Hepatocyte (in vitro differentiated cells): ENCODE measurements at regions not wholly inside any gene's neighbourhood (a gene's known extent, or its start where the extent isn't known, plus 50 kb on each side); places are given as distances from the start of the nearest gene placed in this dataset.

Source experiments
- DNase-seq: peaks from one replicate; pipeline ENCODE4 v3.0.0-alpha.2; 2016; ENCODE audit warnings: low spot score
- H2AFZ ChIP-seq: fragments of 200-600 bp; sonication (generic); 2 replicates; pipeline ENCODE4 v1.6.0; 2016; ENCODE audit warnings: antibody characterized with exemption, mild to moderate bottlenecking
- H3K27ac ChIP-seq: fragments of 200-600 bp; sonication (generic); 2 replicates; pipeline ENCODE4 v1.5.1; 2016; ENCODE audit warnings: mild to moderate bottlenecking
- H3K27me3 ChIP-seq: fragments of 200-600 bp; sonication (generic); 2 replicates; pipeline ENCODE4 v1.6.1; 2016
- H3K36me3 ChIP-seq: fragments of 200-600 bp; sonication (generic); replicated peaks from 2 replicates; pipeline ENCODE4 v1.5.1; 2016; ENCODE audit warnings: low read depth; ENCODE audit not compliant: insufficient read depth
- H3K4me1 ChIP-seq: fragments of 200-600 bp; sonication (generic); 2 replicates; pipeline ENCODE4 v1.5.1; 2016; ENCODE audit warnings: mild to moderate bottlenecking, moderate library complexity; ENCODE audit not compliant: insufficient read depth
- H3K4me2 ChIP-seq: fragments of 200-600 bp; sonication (generic); 2 replicates; pipeline ENCODE4 v1.6.0; 2016
- H3K4me3 ChIP-seq: fragments of 200-600 bp; sonication (generic); 2 replicates; pipeline ENCODE4 v1.5.1; 2016; ENCODE audit warnings: mild to moderate bottlenecking
- H3K79me2 ChIP-seq: fragments of 200-600 bp; sonication (generic); 2 replicates; pipeline ENCODE4 v1.6.0; 2017; ENCODE audit warnings: mild to moderate bottlenecking
- H3K9me2 ChIP-seq: fragments of 200-600 bp; sonication (generic); replicated peaks from 2 replicates; pipeline ENCODE4 v1.6.0; 2017; ENCODE audit warnings: mild to moderate bottlenecking; ENCODE audit not compliant: insufficient read depth
- H3K9me3 ChIP-seq: fragments of 200-600 bp; sonication (generic); 2 replicates; pipeline ENCODE4 v1.5.1; 2016; ENCODE audit warnings: low read depth, mild to moderate bottlenecking
- H4K20me1 ChIP-seq: fragments of 200-600 bp; sonication (generic); 2 replicates; pipeline ENCODE4 v1.6.0; 2016; ENCODE audit warnings: mild to moderate bottlenecking; ENCODE audit not compliant: insufficient read depth, poor library complexity, severe bottlenecking
- CTCF ChIP-seq: fragments of 200-600 bp; sonication (generic); IDR thresholded peaks from 2 replicates; pipeline ENCODE4 v1.5.1; 2016; ENCODE audit warnings: antibody characterized with exemption, mild to moderate bottlenecking; ENCODE audit not compliant: poor library complexity
- EZH2 ChIP-seq: fragments of 200-600 bp; sonication (generic); IDR thresholded peaks from 2 replicates; pipeline ENCODE4 v1.6.1; 2016; ENCODE audit warnings: antibody characterized with exemption, mild to moderate bottlenecking, borderline replicate concordance
- EZH2phosphoT487 ChIP-seq: fragments of 200-600 bp; sonication (generic); IDR thresholded peaks from one replicate; pipeline ENCODE4 v1.6.1; 2018; ENCODE audit warnings: antibody characterized with exemption, mild to moderate bottlenecking, low read depth, moderate library complexity; ENCODE audit not compliant: unreplicated experiment, severe bottlenecking
- WGBS: methylation state at CpG from one replicate; pipeline ENCODE4 v1.1.6; 2016; ENCODE audit warnings: low lambda C conversion rate; ENCODE audit errors: missing lambda C conversion rate; 5-methylcytosine and 5-hydroxymethylcytosine counted together

GRCh38 chr16:35176449-35176848 lies 1717.0 kb downstream of the TP53TG3F start:
- no peak for TF ChIP-seq EZH2phosphoT487
- TF ChIP-seq CTCF, result no peak
- TF ChIP-seq EZH2, result no peak
- H3K27ac ChIP-seq, result no peak overlapping the region
- H3K27me3 ChIP-seq, result no peaks in the 10 kb centered on the region
- DNase-seq, result no peak
- H3K4me2 ChIP-seq, result no peak overlapping the region
- no peaks in the 10 kb centered on the region for H4K20me1 ChIP-seq
- H3K4me1 ChIP-seq, result no peaks in the 10 kb centered on the region
- no peaks in the 10 kb centered on the region for H3K9me3 ChIP-seq
- no peak overlapping the region for H3K4me3 ChIP-seq
- H3K79me2 ChIP-seq, result no peaks in the 10 kb centered on the region
- 58% methylated on average over 5 of the region's 5 CpGs for WGBS
- H3K9me2 ChIP-seq, result no peaks in the 10 kb centered on the region
- no peaks in the 10 kb centered on the region for H3K36me3 ChIP-seq
- no peak overlapping the region for H2AFZ ChIP-seq

GRCh38 chr16:35177851-35178250 lies 1718.4 kb downstream of the TP53TG3F start:
- Histone ChIP-seq H3K27me3 (no peaks in the 10 kb centered on the region), H4K20me1 (no peaks in the 10 kb centered on the region), H3K36me3 (no peaks in the 10 kb centered on the region), H3K27ac (no peak overlapping the region), H2AFZ (no peak overlapping the region), H3K9me3 (no peaks in the 10 kb centered on the region), H3K4me2 (no peak overlapping the region), H3K79me2 (no peaks in the 10 kb centered on the region), H3K4me1 (no peaks in the 10 kb centered on the region), H3K9me2 (no peaks in the 10 kb centered on the region), H3K4me3 (no peak overlapping the region)
- DNase-seq, result no peak
- WGBS, result 58% methylated on average over 2 of the region's 2 CpGs
- no peak for TF ChIP-seq EZH2phosphoT487
- TF ChIP-seq CTCF, result no peak
- no peak for TF ChIP-seq EZH2

GRCh38 chr16:35180970-35181369 lies 1721.6 kb downstream of the TP53TG3F start:
- TF ChIP-seq EZH2 (no peak), EZH2phosphoT487 (no peak), CTCF (no peak)
- WGBS, result 67% methylated on average over 2 of the region's 2 CpGs
- H2AFZ ChIP-seq, result no peak overlapping the region
- H3K9me2 ChIP-seq, result no peaks in the 10 kb centered on the region
- no peak overlapping the region for H3K4me2 ChIP-seq
- no peaks in the 10 kb centered on the region for H3K27me3 ChIP-seq
- no peaks in the 10 kb centered on the region for H3K9me3 ChIP-seq
- no peaks in the 10 kb centered on the region for H3K4me1 ChIP-seq
- no peak for DNase-seq
- no peaks in the 10 kb centered on the region for H3K79me2 ChIP-seq
- no peaks in the 10 kb centered on the region for H3K36me3 ChIP-seq
- H4K20me1 ChIP-seq, result no peaks in the 10 kb centered on the region
- H3K27ac ChIP-seq, result no peak overlapping the region
- no peak overlapping the region for H3K4me3 ChIP-seq

GRCh38 chr16:35181422-35182030 lies 1722.1 kb downstream of the TP53TG3F start:
- Histone ChIP-seq H3K4me2 (no peak overlapping the region), H2AFZ (no peak overlapping the region), H3K27ac (no peak overlapping the region), H3K79me2 (no peaks in the 10 kb centered on the region), H3K36me3 (no peaks in the 10 kb centered on the region), H3K4me1 (no peaks in the 10 kb centered on the region), H3K27me3 (no peaks in the 10 kb centered on the region), H3K4me3 (no peak overlapping the region), H4K20me1 (no peaks in the 10 kb centered on the region), H3K9me2 (no peaks in the 10 kb centered on the region), H3K9me3 (no peaks in the 10 kb centered on the region)
- WGBS, result 58% methylated on average over 5 of the region's 6 CpGs
- TF ChIP-seq EZH2 (no peak), EZH2phosphoT487 (no peak), CTCF (no peak)
- no peak for DNase-seq
